ENCODE measurements at regions not wholly inside any gene's neighbourhood (a gene's known extent, or its start where the extent isn't known, plus 50 kb on each side); places are given as distances from the start of the nearest gene placed in this dataset.

DNA sequence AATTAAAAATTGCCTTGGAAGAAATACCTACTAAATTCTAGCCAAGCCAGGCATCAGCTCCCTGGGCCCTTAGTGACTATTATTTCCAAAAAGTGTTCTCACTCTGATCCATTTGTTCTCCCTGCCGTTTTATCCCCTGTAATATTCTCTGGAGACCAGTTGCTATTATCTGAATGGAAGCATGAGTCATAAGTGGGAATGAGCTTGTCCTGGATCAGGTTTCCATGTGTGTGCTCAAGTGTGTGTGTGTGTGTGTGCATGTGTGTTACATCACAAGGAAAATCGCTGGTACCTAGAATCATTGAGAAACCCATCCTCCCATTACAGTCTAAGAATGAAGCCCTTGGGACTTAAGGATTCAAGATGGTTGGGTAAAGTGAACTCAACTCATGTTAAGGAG, 130.3 kb upstream of the CXCR4 start:
- DNase-seq (ENCODE audit: low read depth in 1 of 2, low spot score in 1 of 2): no peak
- Histone ChIP-seq H3K4me3 (replicated peaks; ENCODE audit: insufficient read depth, low read length) (no peak overlapping the region), H3K27me3 (ENCODE audit: insufficient read depth, poor library complexity, severe bottlenecking) (no peaks in the 10 kb centered on the region), H3K27ac (replicated peaks) (no peak overlapping the region)
- no peak for TF ChIP-seq SPI1 (IDR thresholded peaks at IDR 0.05; ENCODE audit: borderline replicate concordance, low read depth)
- no peak for TF ChIP-seq GABPA (IDR thresholded peaks at IDR 0.05; ENCODE audit: low read depth)
- TF ChIP-seq CTCF (IDR thresholded peaks at IDR 0.05; ENCODE audit: insufficient read depth, low read length): no peak
- no peak for TF ChIP-seq POLR2AphosphoS5 (IDR thresholded peaks at IDR 0.05; ENCODE audit: low read depth)
- no peak for TF ChIP-seq REST (IDR thresholded peaks at IDR 0.05; ENCODE audit: insufficient replicate concordance, low read depth)

- TF ChIP-seq POLR2AphosphoS5 (IDR thresholded peaks at IDR 0.05; ENCODE audit: low read depth) (no peak), SPI1 (IDR thresholded peaks at IDR 0.05; ENCODE audit: borderline replicate concordance, low read depth) (no peak)
- DNase-seq (ENCODE audit: low read depth in 1 of 2, low spot score in 1 of 2): no peak
- no peaks in the 10 kb centered on the region for H3K27me3 ChIP-seq (ENCODE audit: insufficient read depth, poor library complexity, severe bottlenecking)
- H3K4me3 ChIP-seq (replicated peaks; ENCODE audit: insufficient read depth, low read length): no peak overlapping the region
- H3K27ac ChIP-seq (replicated peaks): no peak overlapping the region
Measured at GRCh38 chr2:136247204-136247950, 129.4 kb upstream of the CXCR4 start.

GRCh38 chr2:136246086-136246669, 128.2 kb upstream of the CXCR4 start:
- no peaks in the 10 kb centered on the region for H3K27me3 ChIP-seq (ENCODE audit: insufficient read depth, poor library complexity, severe bottlenecking)
- peak overlapping the region; percentile 20 for H3K4me3 ChIP-seq (replicated peaks; ENCODE audit: insufficient read depth, low read length)
- DNase-seq (ENCODE audit: low read depth in 1 of 2, low spot score in 1 of 2): peak; percentile 89 to 95
- TF ChIP-seq GABPA (IDR thresholded peaks at IDR 0.05; ENCODE audit: low read depth) (no peak), POLR2AphosphoS5 (IDR thresholded peaks at IDR 0.05; ENCODE audit: low read depth) (peak; percentile 72)
- peak overlapping the region; percentile 84 for H3K27ac ChIP-seq (replicated peaks)

DNA sequence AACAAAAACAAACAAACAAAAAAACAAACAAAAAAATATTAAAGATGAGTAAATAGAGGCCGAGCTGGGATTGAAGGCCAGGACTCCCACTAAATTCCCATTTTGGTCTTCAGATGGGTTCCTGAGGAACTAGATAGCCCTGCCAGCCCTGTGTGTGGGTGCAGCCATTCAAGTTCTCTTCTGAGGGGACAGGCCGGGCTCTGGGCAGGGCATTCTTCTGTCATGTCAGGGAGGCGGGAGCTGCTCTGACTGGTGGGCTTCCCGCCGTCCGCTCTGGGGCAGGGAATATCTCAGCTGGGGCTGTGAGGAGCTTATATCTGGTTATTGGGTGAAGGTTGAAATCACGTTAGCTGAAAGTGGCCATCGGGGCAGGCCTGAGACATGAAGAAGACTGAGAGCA, 127.3 kb upstream of the CXCR4 start:
- TF ChIP-seq GABPA (IDR thresholded peaks at IDR 0.05; ENCODE audit: low read depth): no peak
- no peak for TF ChIP-seq REST (IDR thresholded peaks at IDR 0.05; ENCODE audit: insufficient replicate concordance, low read depth)
- TF ChIP-seq POLR2AphosphoS5 (IDR thresholded peaks at IDR 0.05; ENCODE audit: low read depth): no peak
- TF ChIP-seq SPI1 (IDR thresholded peaks at IDR 0.05; ENCODE audit: borderline replicate concordance, low read depth): no peak
- TF ChIP-seq CTCF (IDR thresholded peaks at IDR 0.05; ENCODE audit: insufficient read depth, low read length): no peak

More for the DNA sequence above, 127.3 kb upstream of the CXCR4 start:
- no peaks in the 10 kb centered on the region for H3K27me3 ChIP-seq (ENCODE audit: insufficient read depth, poor library complexity, severe bottlenecking)
- no peak overlapping the region for H3K4me3 ChIP-seq (replicated peaks; ENCODE audit: insufficient read depth, low read length)
- DNase-seq (ENCODE audit: low read depth in 1 of 2, low spot score in 1 of 2): no peak
- peak overlapping the region; percentile 84 for H3K27ac ChIP-seq (replicated peaks)
